ENCODE measurements at regions not wholly inside any gene's neighbourhood (a gene's known extent, or its start where the extent isn't known, plus 50 kb on each side); places are given as distances from the start of the nearest gene placed in this dataset.

DNA sequence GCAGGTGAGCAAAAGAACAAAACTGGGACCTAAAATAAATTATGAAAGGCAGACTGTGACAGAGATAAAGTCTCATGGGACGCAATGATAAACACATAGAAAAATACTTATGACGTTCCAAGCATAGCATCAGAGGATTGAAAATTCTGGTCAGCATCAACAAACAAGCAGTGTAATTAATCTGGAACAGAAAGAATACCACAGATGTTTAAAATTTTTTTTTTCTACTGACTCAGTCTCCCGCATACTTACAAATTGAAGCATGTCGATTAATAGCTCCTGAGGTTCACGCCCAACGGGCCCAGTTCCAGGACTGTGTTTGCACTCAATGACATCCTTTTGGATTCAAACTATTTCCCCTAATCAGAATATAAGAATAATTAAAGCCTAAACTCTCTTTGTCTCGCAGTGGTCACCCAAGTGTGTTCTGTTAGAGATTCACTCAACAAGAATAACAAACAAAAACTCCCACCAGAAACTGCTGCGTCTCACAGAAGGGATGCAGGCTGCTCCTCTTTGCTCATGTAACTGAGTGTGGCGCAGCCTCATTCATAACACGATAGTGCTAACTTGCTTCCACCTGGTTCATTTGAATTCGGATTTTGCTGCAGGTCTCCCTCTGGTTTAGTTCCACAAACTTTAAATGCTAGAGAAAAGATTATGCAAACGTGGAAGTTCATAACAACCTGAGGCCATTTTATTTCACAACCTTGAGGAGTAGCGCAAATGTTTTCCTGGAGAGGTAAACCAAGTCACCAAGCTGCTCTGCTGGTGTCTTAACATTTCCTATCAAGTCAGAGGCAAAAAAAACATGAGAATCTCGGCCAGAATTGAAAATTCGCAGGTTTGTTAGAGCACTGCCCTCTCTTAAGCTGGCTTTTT lies 69.0 kb upstream of the CITED2 start:
- Histone ChIP-seq H3K27ac (no peak overlapping the region), H3K4me1 (ENCODE audit: insufficient read depth) (no peaks in the 10 kb centered on the region), H3K27me3 (no peaks in the 10 kb centered on the region), H3K9me2 (replicated peaks; ENCODE audit: insufficient read depth) (no peaks in the 10 kb centered on the region), H3K4me2 (no peak overlapping the region), H2AFZ (no peak overlapping the region), H3K9me3 (ENCODE audit: low read depth) (no peaks in the 10 kb centered on the region), H3K4me3 (no peak overlapping the region), H4K20me1 (ENCODE audit: insufficient read depth, poor library complexity, severe bottlenecking) (no peaks in the 10 kb centered on the region), H3K36me3 (replicated peaks; ENCODE audit: insufficient read depth, low read depth) (no peaks in the 10 kb centered on the region), H3K79me2 (no peaks in the 10 kb centered on the region)
- 84% methylated on average over 15 of the region's 15 CpGs for whole genome bisulfite sequencing (ENCODE audit: low lambda C conversion rate, missing lambda C conversion rate)
- no peak for TF ChIP-seq EZH2 (IDR thresholded peaks at IDR 0.05; ENCODE audit: borderline replicate concordance)
- no peak for TF ChIP-seq CTCF (IDR thresholded peaks at IDR 0.05; ENCODE audit: poor library complexity)
- no peak for TF ChIP-seq EZH2phosphoT487 (IDR thresholded peaks at IDR 0.05; ENCODE audit: low read depth, severe bottlenecking, unreplicated experiment)
- no peak for DNase-seq (ENCODE audit: low spot score)

GRCh38 chr6:139442188-139442671 lies 67.8 kb upstream of the CITED2 start:
- no peaks in the 10 kb centered on the region for H4K20me1 ChIP-seq (ENCODE audit: insufficient read depth, poor library complexity, severe bottlenecking)
- H3K9me2 ChIP-seq (replicated peaks; ENCODE audit: insufficient read depth): no peaks in the 10 kb centered on the region
- no peak overlapping the region for H3K4me2 ChIP-seq
- no peaks in the 10 kb centered on the region for H3K4me1 ChIP-seq (ENCODE audit: insufficient read depth)
- 84% methylated on average over 4 of the region's 4 CpGs for WGBS (ENCODE audit: low lambda C conversion rate, missing lambda C conversion rate)
- H2AFZ ChIP-seq: no peak overlapping the region
- no peaks in the 10 kb centered on the region for H3K9me3 ChIP-seq (ENCODE audit: low read depth)
- H3K79me2 ChIP-seq: no peaks in the 10 kb centered on the region
- no peak for DNase-seq (ENCODE audit: low spot score)
- no peak overlapping the region for H3K4me3 ChIP-seq
- no peak overlapping the region for H3K27ac ChIP-seq
- TF ChIP-seq EZH2phosphoT487 (IDR thresholded peaks at IDR 0.05; ENCODE audit: low read depth, severe bottlenecking, unreplicated experiment) (no peak), CTCF (IDR thresholded peaks at IDR 0.05; ENCODE audit: poor library complexity) (no peak), EZH2 (IDR thresholded peaks at IDR 0.05; ENCODE audit: borderline replicate concordance) (no peak)
- H3K36me3 ChIP-seq (replicated peaks; ENCODE audit: insufficient read depth, low read depth): no peaks in the 10 kb centered on the region
- H3K27me3 ChIP-seq: no peaks in the 10 kb centered on the region

DNA sequence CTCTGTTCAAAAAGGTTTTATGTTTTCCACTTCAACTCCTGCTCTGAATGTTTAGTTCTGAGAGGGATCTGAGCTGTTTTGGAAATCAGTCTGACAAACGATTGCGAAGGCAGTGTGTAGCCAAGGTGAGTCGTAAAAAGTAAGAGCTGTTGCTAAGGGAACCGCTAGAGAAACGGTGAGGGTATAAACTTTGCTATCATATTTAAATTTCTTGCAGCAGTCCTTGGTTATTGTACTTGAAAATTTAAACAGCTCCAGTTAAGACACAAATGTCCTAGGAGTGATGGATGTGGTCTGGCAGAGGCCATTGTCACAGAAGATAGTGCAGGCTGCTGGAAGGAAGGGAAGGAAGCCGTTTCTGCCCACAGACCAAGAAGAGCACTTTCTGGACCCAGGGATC lies 64.9 kb upstream of the CITED2 start:
- Histone ChIP-seq H2AFZ (no peak overlapping the region), H3K9me3 (ENCODE audit: low read depth) (no peaks in the 10 kb centered on the region), H3K27me3 (no peaks in the 10 kb centered on the region), H3K4me3 (no peak overlapping the region), H3K36me3 (replicated peaks; ENCODE audit: insufficient read depth, low read depth) (no peaks in the 10 kb centered on the region), H3K27ac (no peak overlapping the region), H3K9me2 (replicated peaks; ENCODE audit: insufficient read depth) (no peaks in the 10 kb centered on the region), H3K4me1 (ENCODE audit: insufficient read depth) (no peaks in the 10 kb centered on the region), H3K79me2 (no peaks in the 10 kb centered on the region), H4K20me1 (ENCODE audit: insufficient read depth, poor library complexity, severe bottlenecking) (no peaks in the 10 kb centered on the region), H3K4me2 (no peak overlapping the region)
- DNase-seq (ENCODE audit: low spot score): no peak
- TF ChIP-seq EZH2phosphoT487 (IDR thresholded peaks at IDR 0.05; ENCODE audit: low read depth, severe bottlenecking, unreplicated experiment) (no peak), CTCF (IDR thresholded peaks at IDR 0.05; ENCODE audit: poor library complexity) (no peak), EZH2 (IDR thresholded peaks at IDR 0.05; ENCODE audit: borderline replicate concordance) (no peak)
- WGBS (ENCODE audit: low lambda C conversion rate, missing lambda C conversion rate): 48% methylated on average over 6 of the region's 6 CpGs

Measured in hepatocyte (in vitro differentiated cells).